ENCODE measurements at regions not wholly inside any gene's neighbourhood (a gene's known extent, or its start where the extent isn't known, plus 50 kb on each side); places are given as distances from the start of the nearest gene placed in this dataset.

DNA sequence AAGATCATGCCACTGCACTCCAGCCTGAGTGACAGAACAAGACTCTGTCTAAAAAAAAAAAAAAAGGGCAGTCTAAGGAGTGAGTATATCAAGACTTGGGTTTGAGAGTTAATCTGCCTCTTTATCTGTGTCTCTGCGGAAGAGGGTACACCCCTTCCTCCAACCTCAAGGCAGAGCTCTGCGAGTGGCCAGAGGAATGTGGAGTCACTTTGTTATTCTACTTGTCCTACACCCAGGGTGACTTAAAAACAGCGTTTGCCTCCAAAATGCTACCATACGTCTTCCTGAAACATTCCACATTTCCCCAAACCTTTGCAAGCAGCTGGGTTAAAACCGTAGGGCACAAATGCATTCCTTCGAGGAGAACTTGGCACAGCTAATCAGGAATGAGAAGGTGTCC is 199.9 kb downstream of the SHOX start:
- TF ChIP-seq, protein P1, sequence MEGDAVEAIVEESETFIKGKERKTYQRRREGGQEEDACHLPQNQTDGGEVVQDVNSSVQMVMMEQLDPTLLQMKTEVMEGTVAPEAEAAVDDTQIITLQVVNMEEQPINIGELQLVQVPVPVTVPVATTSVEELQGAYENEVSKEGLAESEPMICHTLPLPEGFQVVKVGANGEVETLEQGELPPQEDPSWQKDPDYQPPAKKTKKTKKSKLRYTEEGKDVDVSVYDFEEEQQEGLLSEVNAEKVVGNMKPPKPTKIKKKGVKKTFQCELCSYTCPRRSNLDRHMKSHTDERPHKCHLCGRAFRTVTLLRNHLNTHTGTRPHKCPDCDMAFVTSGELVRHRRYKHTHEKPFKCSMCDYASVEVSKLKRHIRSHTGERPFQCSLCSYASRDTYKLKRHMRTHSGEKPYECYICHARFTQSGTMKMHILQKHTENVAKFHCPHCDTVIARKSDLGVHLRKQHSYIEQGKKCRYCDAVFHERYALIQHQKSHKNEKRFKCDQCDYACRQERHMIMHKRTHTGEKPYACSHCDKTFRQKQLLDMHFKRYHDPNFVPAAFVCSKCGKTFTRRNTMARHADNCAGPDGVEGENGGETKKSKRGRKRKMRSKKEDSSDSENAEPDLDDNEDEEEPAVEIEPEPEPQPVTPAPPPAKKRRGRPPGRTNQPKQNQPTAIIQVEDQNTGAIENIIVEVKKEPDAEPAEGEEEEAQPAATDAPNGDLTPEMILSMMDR (IDR thresholded peaks at IDR 0.05) = no peak
- no peak for TF ChIP-seq POLR2A (IDR thresholded peaks at IDR 0.05)
